Iris pigment epithelial cell (primary cell): ENCODE measurements at regions not wholly inside any gene's neighbourhood (a gene's known extent, or its start where the extent isn't known, plus 50 kb on each side); places are given as distances from the start of the nearest gene placed in this dataset.
"Not testable (repeated sequence)": the region's sequence is repeated elsewhere in the genome, so short reads cannot be mapped to it uniquely, and the experiment has no call there.

Experiments
- DNase-seq: peaks from one replicate; pipeline ENCODE4 v3.0.0-alpha.2; 2011; ENCODE audit warnings: low read depth

- DNase-seq = no peak
Observed at GRCh38 chr1:81542196-81542595, 258.5 kb upstream of the ADGRL2 start.

- no peak for DNase-seq
Observed at GRCh38 chr1:81540216-81540615, 260.5 kb upstream of the ADGRL2 start.

GRCh38 chr1:81529014-81529413 lies 271.7 kb upstream of the ADGRL2 start:
- DNase-seq = no peak

GRCh38 chr1:81525085-81525484 lies 275.6 kb upstream of the ADGRL2 start:
- no peak for DNase-seq

GRCh38 chr1:81519987-81520386 lies 280.7 kb upstream of the ADGRL2 start:
- no peak for DNase-seq

- DNase-seq = no peak
Observed at GRCh38 chr1:81517987-81518386, 282.7 kb upstream of the ADGRL2 start.

- DNase-seq = no peak
Observed at GRCh38 chr1:81513796-81514354, 286.9 kb upstream of the ADGRL2 start.

GRCh38 chr1:81512252-81513003 lies 288.3 kb upstream of the ADGRL2 start:
- no peak for DNase-seq

- no peak for DNase-seq
Observed at GRCh38 chr1:81511281-81511680, 289.5 kb upstream of the ADGRL2 start.

- no peak for DNase-seq
Observed at GRCh38 chr1:81510701-81511100, 290.0 kb upstream of the ADGRL2 start.

- no peak for DNase-seq
Observed at GRCh38 chr1:81509594-81509993, 291.1 kb upstream of the ADGRL2 start.

- DNase-seq = no peak
Observed at GRCh38 chr1:81506699-81507098, 294.0 kb upstream of the ADGRL2 start.

- DNase-seq = no peak
Observed at GRCh38 chr1:81505831-81506230, 294.9 kb upstream of the ADGRL2 start.

- DNase-seq = not testable (repeated sequence)
Observed at GRCh38 chr1:81504820-81505219, 295.9 kb upstream of the ADGRL2 start.

GRCh38 chr1:81502705-81503104 lies 298.0 kb upstream of the ADGRL2 start:
- DNase-seq = not testable (repeated sequence)

GRCh38 chr1:81501485-81501884 lies 299.2 kb upstream of the ADGRL2 start:
- not testable (repeated sequence) for DNase-seq

GRCh38 chr1:81499487-81499886 lies 301.2 kb upstream of the ADGRL2 start:
- no peak for DNase-seq

- no peak for DNase-seq
Observed at GRCh38 chr1:81498471-81499462, 302.0 kb upstream of the ADGRL2 start.

- no peak for DNase-seq
Observed at GRCh38 chr1:81496349-81496748, 304.4 kb upstream of the ADGRL2 start.

GRCh38 chr1:81493102-81493869 lies 307.4 kb upstream of the ADGRL2 start:
- no peak for DNase-seq

GRCh38 chr1:81492628-81493027 lies 308.1 kb upstream of the ADGRL2 start:
- DNase-seq = no peak

GRCh38 chr1:81490614-81491013 lies 310.1 kb upstream of the ADGRL2 start:
- no peak for DNase-seq
